Esophagus squamous epithelium (tissue), 5 donors: ENCODE measurements at regions not wholly inside any gene's neighbourhood (a gene's known extent, or its start where the extent isn't known, plus 50 kb on each side); places are given as distances from the start of the nearest gene placed in this dataset.

ENCODE experiments used
- DNase-seq: peaks from one replicate; lab custom pipeline; 2025; lab: John Stamatoyannopoulos, UW
- H3K27ac ChIP-seq, 4 donors: fragments of 200-600 bp; sonication (generic); one replicate each; pipeline ENCODE4 v1.5.1; 2016 to 2019; ENCODE audit warnings: mild to moderate bottlenecking in 1 of 4
- H3K27me3 ChIP-seq, 4 donors: fragments of 200-600 bp; sonication (generic); 1 replicate in 3 of 4; 2 replicates in 1 of 4; pipeline versions ENCODE4 v1.5.1 to v1.6.0; 2017 to 2021; ENCODE audit warnings: antibody characterized with exemption in 1 of 4
- H3K36me3 ChIP-seq, 3 donors: fragments of 200-600 bp; sonication (generic); one replicate each; pipeline ENCODE4 v1.5.1; 2016 to 2019
- H3K4me1 ChIP-seq, 3 donors: fragments of 200-600 bp; sonication (generic); one replicate each; pipeline ENCODE4 v1.5.1; 2017 to 2019
- H3K4me3 ChIP-seq, 4 donors: fragments of 200-600 bp; sonication (generic); 1 replicate in 3 of 4; 2 replicates in 1 of 4; pipeline ENCODE4 v1.5.1; 2016 to 2019; ENCODE audit warnings: mild to moderate bottlenecking in 2 of 4, moderate library complexity in 1 of 4
- H3K9me3 ChIP-seq, 3 donors: fragments of 200-600 bp; sonication (generic); one replicate each; pipeline ENCODE4 v1.5.1; 2016 to 2019
- POLR2A ChIP-seq, 4 donors: fragments of 450-650 bp; IDR thresholded peaks; one replicate each; pipeline ENCODE4 v1.6.1; 2017; ENCODE audit warnings: antibody characterized with exemption in 4 of 4, mild to moderate bottlenecking in 4 of 4, moderate library complexity in 3 of 4
- WGBS, 2 donors: methylation state at CpG; one replicate each; pipeline ENCODE4 v1.1.5; 2018; 5-methylcytosine and 5-hydroxymethylcytosine counted together
- intact Hi-C: fragments of 100-400 bp; cut with DNase I; formaldehyde crosslinking; loops from one replicate; pipeline ENCODE4 v1.15.0; 2022
- TF ChIP-seq, protein P1 (sequence below), 6 experiments: fragments of 450-650 bp in 4 of 6; fragments of 200-600 bp in 2 of 6; sonication (generic) in 2 of 6; IDR thresholded peaks; one replicate each; pipeline ENCODE4 v1.5.1; 2016 to 2019; ENCODE audit warnings: antibody characterized with exemption in 6 of 6, mild to moderate bottlenecking in 4 of 6, moderate library complexity in 4 of 6
- donor health status: DM: yes; HTN: yes; CAD: no.

GRCh38 chr16:5907544-5907943 is 809.9 kb upstream of the EEF2KMT start:
- Histone ChIP-seq H3K4me3 (no peak overlapping the region), H3K27me3 (peaks cover 0 to 9% (median 0%) of the 10 kb centered on the region in 4 donors), H3K27ac (no peak overlapping the region), H3K4me1 (peaks cover 0 to 17% (median 6%) of the 10 kb centered on the region in 3 donors), H3K36me3 (no peaks in the 10 kb centered on the region), H3K9me3 (no peaks in the 10 kb centered on the region)
- DNase-seq, result no peak
- no peak for TF ChIP-seq POLR2A (IDR thresholded peaks at IDR 0.05)
- TF ChIP-seq, protein P1, sequence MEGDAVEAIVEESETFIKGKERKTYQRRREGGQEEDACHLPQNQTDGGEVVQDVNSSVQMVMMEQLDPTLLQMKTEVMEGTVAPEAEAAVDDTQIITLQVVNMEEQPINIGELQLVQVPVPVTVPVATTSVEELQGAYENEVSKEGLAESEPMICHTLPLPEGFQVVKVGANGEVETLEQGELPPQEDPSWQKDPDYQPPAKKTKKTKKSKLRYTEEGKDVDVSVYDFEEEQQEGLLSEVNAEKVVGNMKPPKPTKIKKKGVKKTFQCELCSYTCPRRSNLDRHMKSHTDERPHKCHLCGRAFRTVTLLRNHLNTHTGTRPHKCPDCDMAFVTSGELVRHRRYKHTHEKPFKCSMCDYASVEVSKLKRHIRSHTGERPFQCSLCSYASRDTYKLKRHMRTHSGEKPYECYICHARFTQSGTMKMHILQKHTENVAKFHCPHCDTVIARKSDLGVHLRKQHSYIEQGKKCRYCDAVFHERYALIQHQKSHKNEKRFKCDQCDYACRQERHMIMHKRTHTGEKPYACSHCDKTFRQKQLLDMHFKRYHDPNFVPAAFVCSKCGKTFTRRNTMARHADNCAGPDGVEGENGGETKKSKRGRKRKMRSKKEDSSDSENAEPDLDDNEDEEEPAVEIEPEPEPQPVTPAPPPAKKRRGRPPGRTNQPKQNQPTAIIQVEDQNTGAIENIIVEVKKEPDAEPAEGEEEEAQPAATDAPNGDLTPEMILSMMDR (IDR thresholded peaks at IDR 0.05), result no peak
- WGBS, 2 donors, result 88 to 93% methylated on average over 5 of the region's 5 CpGs
- intact Hi-C loops, result no loop called here

GRCh38 chr16:5906351-5906750 is 808.8 kb upstream of the EEF2KMT start:
- TF ChIP-seq POLR2A (IDR thresholded peaks at IDR 0.05), result no peak
- TF ChIP-seq, protein P1 (IDR thresholded peaks at IDR 0.05), result no peak
- no peaks in the 10 kb centered on the region for H3K36me3 ChIP-seq
- peaks cover 0 to 20% (median 6%) of the 10 kb centered on the region in 3 donors for H3K4me1 ChIP-seq
- no peak overlapping the region for H3K4me3 ChIP-seq
- H3K9me3 ChIP-seq, result no peaks in the 10 kb centered on the region
- DNase-seq, result no peak
- intact Hi-C loops, result no loop called here
- H3K27ac ChIP-seq, result no peak overlapping the region
- H3K27me3 ChIP-seq, result peaks cover 0 to 4% (median 0%) of the 10 kb centered on the region in 4 donors
- 47 to 48% methylated on average over 6 of the region's 6 CpGs for WGBS, 2 donors

GRCh38 chr16:5905935-5906334 is 808.3 kb upstream of the EEF2KMT start:
- no peaks in the 10 kb centered on the region for H3K9me3 ChIP-seq
- H3K36me3 ChIP-seq, result no peaks in the 10 kb centered on the region
- H3K27me3 ChIP-seq, result no peaks in the 10 kb centered on the region
- H3K4me1 ChIP-seq, result peaks cover 0 to 20% (median 6%) of the 10 kb centered on the region in 3 donors
- no peak for TF ChIP-seq POLR2A (IDR thresholded peaks at IDR 0.05)
- TF ChIP-seq, protein P1 (IDR thresholded peaks at IDR 0.05), result no peak
- WGBS, 2 donors, result 35 to 38% methylated on average over 4 of the region's 4 CpGs
- DNase-seq, result no peak
- H3K4me3 ChIP-seq, result no peak overlapping the region
- no peak overlapping the region for H3K27ac ChIP-seq
- intact Hi-C loops, result no loop called here

DNA sequence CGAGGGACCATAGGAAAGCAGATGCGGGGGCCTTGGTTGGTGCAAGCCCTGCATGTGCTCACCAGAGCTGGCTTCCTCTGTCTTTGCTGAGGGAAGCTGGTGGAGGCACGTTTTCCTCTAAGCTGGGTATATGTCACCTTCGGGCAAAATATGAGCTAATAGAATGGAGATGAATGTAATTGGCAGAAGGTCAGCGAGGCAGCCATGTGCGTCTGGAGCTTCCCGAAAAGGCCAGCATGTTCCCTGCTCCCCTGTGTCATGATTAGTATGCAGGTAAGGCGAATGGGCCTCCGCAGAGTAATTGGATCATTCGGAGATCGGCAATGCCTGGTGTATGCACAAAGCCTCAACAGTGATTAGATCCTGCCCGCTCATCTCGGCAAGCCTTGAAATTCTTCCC is 806.2 kb upstream of the EEF2KMT start:
- TF ChIP-seq, protein P1 (IDR thresholded peaks at IDR 0.05), result no peak
- TF ChIP-seq POLR2A (IDR thresholded peaks at IDR 0.05), result no peak
- intact Hi-C loops, result no loop called here
- 58 to 61% methylated on average over 11 of the region's 13 CpGs for WGBS, 2 donors
- Histone ChIP-seq H3K27ac (no peak overlapping the region), H3K27me3 (no peaks in the 10 kb centered on the region), H3K9me3 (no peaks in the 10 kb centered on the region), H3K4me1 (peaks cover 0 to 27% (median 6%) of the 10 kb centered on the region in 3 donors), H3K4me3 (no peak overlapping the region), H3K36me3 (no peaks in the 10 kb centered on the region)
- DNase-seq, result no peak

DNA sequence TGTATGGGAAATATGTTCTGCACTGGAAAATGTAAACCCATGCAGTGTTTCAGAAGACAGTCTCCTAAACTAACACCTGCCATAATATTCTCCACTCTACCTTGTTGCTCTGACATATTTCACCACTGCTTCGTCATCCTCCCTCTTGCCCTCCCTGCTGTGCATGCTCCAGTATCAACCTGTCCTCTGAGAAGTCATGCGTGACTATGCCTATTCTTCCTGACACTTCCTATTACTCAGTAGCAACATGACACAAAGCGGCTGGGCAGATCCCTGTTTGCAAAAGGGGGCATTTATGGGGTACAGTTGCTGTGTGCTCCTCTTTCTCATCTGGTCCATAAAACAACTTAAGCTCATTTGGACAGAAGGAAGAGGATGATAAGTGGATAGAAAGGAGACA is 805.6 kb upstream of the EEF2KMT start:
- Histone ChIP-seq H3K36me3 (no peaks in the 10 kb centered on the region), H3K4me1 (peaks cover 0 to 27% (median 6%) of the 10 kb centered on the region in 3 donors), H3K27me3 (no peaks in the 10 kb centered on the region), H3K4me3 (no peak overlapping the region), H3K9me3 (no peaks in the 10 kb centered on the region), H3K27ac (no peak overlapping the region)
- no peak for DNase-seq
- intact Hi-C loops, result no loop called here
- TF ChIP-seq, protein P1 (IDR thresholded peaks at IDR 0.05), result no peak
- no peak for TF ChIP-seq POLR2A (IDR thresholded peaks at IDR 0.05)
- 34 to 37% methylated on average over 3 of the region's 3 CpGs for WGBS, 2 donors
